Activated T-cell treated with anti-CD3 and anti-CD28 coated beads, Interleukin-2, amount 50 U/mL, for 1 hour (primary cell): ENCODE measurements at regions not wholly inside any gene's neighbourhood (a gene's known extent, or its start where the extent isn't known, plus 50 kb on each side); places are given as distances from the start of the nearest gene placed in this dataset.

Experiments used
- DNase-seq: peaks from one replicate; pipeline ENCODE4 v3.0.0-alpha.2; 2020

DNA sequence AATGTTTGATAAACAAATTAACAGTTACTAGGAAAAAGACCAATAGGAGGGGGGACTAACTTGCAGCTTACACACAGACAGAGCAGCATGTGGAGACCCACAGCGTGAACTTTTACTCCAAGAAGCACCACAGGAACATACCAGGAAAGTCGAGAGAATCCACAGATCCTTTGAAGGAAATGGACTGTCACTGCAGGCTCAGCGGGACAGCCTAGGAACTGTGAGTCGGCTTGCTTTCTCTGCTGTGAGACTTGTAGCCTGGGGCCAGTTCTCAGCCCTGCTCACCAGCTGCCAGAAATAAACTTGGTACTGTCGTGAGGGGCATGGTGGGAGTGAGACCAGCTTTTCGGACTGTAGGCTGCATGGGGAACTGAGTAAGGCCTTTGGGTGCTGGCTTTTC, 1211.5 kb downstream of the PCDH17 start:
- no peak for DNase-seq

DNA sequence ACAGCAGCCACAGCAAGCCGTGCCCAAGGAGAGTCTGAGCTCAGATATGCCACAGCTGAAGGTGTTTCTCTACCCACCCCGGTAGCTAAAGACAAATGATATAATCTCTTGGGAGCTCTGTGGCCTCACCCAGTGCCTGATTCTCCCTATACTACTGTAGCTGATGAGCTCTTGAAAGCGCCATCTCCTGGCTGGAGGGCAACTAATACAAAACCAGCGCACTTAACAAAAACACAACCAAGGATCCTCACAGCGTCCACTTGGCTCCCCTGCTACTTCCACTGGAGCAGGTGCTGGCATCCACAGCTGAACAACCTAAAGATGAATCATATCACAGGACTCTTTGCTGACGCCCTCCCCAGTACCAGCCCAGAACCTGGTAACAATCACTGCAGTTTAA, 1212.0 kb downstream of the PCDH17 start:
- DNase-seq = no peak

DNA sequence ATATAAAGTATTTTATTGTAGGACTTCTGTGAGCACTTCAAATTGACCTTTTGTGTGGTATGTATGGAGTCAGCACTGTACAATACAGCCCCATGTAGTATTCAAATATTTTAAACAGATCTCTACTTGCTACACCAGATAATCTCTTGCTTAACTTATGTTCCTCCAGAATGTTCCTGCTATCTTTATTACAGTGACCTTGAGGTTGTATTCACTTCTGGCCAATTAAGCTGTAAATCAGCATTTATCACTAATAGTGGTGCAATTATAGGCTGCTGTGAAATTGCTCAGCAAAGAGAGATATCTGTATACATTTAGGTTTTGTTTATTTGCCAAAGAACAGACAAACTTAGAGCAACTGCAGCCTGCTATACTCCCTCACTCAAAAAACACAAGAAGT, 1218.6 kb downstream of the PCDH17 start:
- no peak for DNase-seq

DNA sequence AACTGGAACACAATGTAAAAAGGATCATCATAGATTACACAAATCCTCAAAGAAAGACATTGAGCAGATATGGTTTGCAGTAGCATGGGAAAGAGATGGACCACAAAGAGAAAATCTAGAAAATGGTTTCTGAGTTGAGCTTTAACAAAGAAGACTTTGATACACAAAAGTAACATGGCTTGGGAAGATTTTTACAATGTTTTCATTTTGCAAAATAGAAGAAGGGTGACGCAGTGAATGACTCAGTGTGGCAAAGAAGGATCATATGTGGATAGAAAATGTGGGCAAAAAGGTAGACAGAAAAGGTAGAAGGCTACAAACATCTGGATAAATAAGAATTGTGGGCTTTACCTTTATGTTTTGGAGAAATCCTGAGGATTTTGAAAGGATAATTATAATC, 1220.5 kb downstream of the PCDH17 start:
- no peak for DNase-seq

DNA sequence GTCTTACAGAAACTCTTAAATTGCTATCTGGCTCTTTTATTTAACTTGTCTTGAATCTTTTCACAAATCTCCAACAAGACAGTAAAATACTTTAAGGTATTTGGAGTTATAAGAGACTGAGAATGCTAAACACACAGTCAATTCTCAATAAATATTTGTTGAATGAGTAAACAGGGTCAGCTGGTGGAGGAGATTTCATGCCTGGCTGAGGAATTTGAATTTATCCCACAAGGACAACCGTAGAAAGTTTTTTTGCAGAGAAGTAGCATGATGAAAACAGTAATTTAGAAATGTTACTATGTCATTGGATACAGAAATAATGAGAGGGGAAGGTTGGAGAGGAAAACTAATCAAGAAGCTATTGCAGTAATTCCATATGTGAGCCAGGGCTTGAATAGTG, 1223.7 kb downstream of the PCDH17 start:
- DNase-seq = no peak

DNA sequence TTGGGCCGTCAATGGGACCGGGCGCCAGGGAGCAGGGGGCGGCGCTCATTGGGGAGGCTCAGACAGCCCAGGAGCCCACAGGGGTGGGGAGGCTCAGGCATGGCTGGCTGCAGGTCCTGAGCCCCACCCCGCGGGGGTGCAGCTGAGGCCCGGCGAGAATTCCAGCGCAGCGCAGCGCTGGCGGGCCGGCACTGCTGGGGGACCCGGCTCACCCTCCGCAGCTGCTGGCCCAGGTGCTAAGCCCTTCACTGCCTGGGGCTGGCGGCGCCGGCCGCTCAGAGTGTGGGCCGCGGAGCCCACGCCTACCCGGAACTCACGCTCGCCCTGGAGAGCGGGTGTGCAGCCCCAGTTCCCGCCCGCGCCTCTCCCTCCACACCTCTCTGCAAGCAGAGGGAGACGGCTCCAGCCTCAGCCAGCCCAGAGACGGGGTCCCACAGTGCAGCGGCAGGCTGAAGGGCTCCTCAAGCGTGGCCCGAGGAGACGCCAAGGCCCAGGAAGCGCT, 1227.4 kb downstream of the PCDH17 start:
- DNase-seq = no peak

DNA sequence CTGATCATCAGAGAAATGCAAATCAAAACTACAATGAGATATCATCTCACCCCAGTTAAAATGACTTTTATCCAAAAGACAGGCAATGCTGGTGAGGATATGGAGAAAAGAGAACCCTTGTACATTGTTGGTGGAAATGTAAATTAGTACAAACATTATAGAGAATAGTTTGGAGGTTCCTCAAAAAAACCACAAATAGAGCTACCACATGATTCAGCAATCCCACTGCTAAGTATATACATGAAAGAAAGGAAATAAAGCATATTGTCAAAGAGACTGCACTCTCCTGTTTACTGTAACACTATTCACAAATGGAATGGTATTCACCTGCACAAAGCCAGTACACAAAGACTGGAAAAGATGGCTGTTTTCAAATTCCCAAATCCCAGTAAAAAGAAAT, 1233.7 kb downstream of the PCDH17 start:
- no peak for DNase-seq

DNA sequence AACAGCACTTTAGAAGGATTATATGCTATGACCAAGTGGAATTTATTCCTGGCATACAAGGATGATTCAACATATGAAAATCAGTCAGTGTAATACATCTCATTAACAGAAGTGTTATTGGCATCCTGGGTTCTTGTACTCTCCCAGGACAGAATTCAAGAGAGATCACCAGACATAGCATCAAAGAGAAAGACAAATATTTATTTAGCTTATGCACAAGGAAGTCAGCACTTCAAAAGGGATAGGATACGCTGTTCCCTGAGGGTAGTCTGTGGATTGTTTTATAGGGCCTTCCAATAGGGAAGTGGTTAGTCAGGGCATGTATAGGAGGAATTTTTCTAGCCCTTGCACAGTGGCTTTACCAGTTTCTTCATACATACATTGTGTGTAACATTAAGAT, 1238.0 kb downstream of the PCDH17 start:
- DNase-seq = no peak

DNA sequence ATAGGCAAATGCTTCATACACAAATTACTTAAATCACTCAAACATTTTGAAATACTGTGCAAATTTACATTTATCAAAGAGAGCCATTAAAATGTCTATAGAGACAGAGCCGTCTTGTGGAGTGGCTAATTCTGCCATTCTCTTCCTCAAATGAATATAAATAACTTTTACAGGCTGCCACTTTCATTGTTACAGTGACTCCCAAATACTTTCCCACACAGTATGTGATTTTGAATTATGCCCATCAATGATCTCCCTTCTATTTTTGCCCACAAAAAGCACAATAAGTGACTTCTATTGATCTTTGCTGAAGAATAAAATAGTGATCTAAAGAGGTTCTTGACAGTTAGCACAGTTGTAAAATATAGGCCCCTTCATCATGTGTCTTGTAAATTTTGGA, 1244.9 kb downstream of the PCDH17 start:
- no peak for DNase-seq

DNA sequence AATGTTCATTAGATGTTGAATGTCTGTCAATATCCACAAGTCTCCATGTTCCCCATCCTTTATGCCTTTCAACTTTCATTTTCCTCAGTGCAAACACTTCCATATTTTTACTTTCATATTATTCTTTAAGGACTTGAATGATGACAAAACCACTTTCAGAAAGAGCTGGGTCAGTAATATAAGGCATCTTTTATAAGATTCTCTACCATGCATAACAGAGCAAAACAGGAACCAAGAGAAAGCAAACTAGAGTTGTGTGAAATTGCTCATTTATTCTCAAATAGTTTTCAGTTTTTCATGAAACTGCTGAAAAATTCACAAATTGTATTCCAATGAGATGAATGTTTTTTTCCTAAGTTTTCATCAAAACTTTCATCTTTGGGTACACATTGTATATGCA, 1247.6 kb downstream of the PCDH17 start:
- DNase-seq = no peak

DNA sequence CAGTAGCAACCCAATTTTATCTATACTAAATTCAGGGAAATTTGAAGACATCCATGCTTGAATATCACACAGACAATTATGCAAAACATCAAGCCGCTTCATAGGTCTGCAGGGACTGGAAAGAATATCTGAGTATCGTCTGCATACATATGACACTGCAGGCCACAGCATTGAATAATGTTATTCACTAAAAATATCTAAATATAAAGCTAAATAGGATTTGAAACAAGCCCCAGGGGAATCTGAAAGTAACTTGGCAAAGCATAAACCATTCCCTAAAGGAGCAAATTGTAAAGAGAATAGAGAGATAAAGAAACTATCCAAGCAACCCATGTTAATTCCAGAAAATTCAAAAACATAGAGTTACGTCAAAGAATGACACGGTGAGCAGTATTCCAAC, 1251.0 kb downstream of the PCDH17 start:
- no peak for DNase-seq

DNA sequence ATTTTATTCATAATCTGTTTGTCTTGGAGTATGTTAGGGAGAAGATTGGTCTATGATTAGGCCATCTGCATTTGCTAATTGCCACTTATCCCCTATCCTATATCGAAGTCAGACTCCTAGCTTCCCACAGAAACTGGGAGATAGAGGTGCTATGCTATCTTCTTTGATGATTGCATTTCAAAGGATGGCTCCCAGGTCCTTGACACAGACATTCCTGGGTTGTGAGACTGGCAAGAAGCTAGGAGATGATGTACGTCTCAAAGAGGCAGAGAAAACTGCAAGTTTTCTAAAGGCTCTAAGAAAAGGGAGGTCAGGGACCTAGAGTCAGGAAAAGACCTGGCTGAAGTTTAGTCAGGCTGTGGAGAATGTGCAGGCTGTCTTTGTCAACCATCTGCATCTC, 1251.9 kb downstream of the PCDH17 start:
- DNase-seq = no peak

DNA sequence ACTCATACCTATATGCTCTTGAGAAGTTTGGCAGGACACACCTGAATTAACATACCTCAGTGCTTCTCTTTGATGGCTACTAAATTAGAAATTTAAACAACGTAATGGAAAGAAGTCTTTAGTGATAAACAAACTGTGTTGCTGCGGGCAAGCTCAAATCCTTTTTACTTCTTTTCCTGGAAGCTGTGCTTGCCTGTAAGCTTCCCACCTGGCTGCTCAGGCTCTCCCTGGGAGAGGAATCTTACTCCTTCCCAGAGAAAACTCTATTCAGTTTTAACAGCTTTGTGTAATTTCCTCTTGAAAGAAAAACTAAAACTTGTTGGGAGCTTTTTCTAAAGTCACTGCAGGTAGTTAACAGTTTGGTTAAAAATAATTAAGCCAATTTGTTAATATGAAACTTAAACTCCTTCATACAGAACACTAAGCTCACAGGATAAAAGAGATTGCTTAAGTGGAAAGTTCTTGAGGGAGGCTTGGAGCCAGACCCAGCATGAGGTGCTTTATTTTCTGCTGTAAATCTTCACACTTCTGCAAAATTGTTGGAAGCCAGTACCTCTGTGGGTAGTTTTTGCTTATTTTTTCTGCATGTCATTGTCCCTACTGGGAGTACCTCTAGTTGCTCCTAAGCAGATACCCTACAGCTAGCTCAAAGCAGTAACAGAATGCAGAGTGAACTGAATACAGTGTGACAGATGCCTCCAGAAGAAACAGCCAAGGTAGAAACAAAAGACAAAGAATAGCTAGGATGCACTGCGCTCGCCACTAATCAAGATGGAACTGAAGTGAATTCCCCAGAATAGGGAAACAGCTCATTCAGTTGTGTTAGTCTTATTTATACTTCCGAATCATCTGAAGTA, 1253.0 kb downstream of the PCDH17 start:
- no peak for DNase-seq

DNA sequence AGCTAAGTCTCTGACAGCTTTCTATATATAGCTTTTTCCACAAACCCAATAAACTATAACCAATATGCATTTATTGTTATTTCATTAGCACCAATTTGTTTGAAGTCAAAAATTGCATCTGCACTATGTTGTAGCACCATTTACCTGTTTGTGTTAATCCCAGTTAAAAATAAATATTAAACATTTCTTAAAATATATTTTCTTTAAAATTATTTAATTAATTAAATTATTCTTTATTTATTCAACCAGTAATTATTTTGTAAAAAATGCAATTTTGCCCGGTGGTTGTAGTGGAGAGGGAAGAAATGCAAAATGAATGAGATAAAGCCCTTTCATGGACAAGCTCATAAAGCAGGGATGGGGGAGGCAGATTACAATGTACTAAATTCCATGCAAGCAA, 1257.9 kb downstream of the PCDH17 start:
- no peak for DNase-seq

DNA sequence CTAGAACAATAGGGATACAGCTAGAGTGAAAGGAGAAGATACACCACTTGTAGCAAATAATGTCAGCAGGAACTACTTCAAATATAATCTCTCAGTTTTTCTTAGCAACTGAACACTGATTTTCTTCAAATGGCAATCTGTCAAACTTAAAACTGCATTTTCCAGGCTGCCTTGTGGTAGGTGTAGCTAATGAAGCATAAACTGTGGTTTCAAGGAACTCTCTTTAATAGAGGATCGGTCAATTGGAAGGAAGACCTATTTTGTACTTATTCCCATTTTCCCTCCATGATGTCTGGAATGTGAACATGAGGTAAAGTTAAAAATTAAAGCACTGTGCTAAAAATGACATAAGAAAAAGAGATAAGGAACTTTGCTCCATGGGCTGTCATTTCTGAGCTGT, 1261.9 kb downstream of the PCDH17 start:
- DNase-seq = no peak

DNA sequence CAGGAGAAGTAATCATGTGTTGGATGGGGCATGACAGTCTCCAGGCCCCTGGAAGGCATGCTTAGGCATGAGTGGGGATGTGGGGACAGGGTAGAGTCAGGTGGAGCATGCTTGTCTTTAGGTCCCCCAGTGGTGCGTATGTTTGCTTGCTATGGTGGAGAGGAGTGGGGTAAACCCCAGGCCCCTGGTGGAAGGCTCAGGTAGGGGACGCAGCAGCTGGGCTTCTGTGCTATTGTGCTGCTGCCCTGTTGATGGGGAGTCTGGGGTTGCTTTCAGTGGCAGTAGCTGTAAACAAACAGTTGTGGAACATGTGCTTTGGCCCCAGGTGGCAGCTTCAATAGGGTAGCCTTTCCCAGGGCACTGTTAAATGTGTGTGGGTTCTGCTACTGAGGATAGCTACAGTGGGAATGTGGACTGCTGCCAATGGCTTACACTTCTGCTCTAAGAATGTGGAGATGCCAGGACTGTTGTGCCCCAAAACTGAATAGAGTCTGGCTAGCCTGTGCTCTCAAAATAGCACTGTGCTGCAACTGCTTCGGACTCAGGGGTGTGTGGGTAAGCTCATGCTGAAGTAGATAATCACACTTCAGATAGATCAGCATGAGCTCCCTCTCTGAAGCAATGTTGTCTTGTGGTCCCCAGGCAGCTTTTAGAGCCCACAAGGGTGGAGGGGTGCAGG, 1257.3 kb downstream of the DIAPH3 start:
- DNase-seq = no peak

DNA sequence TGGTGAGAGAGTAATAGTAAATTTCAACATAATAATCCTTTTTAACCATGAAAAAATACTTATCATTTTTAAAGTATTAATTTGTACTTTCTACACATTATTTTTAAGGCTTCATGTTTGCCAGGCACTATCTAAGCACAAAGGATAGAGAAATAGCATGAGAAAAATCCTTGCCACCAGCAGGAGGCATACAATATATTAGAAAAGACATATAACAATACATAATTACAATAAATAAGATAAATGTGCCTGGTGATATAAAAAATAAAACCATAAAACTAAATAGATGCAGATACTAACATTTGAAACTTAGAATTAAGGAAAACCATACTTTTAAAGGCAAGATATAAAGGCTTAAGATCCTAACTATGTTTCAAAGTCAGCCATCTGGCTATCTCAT, 1256.4 kb downstream of the DIAPH3 start:
- no peak for DNase-seq

DNA sequence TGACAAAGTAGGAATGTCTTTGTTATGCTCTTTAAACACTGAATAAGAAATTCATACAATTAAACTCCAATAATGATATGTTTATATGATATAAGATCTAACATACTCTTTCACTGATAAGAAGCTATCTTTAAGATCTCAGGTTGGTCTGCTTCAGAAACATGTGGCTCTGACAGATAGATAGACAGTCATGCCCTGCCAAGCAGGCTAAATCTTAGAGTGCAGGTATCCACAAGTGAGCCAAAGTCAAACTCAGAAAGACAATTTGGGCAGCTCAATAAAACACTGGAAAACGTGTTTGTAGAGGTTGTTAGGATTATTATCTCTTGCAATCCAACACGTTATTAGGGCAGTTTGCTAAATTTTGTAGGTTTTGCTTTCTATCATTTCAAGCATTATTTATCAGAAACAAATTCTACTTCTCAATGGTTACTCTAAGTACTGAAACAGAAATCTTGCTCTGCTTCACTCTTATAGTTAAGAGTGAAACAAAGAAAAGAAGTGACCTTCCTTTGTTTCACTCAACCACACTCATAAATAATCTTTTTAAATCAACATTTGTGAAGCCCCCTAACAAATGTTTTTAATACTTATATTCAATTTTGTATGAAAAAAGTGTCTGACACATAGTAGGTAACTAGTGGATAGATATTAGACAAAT, 1255.6 kb downstream of the DIAPH3 start:
- DNase-seq = no peak

DNA sequence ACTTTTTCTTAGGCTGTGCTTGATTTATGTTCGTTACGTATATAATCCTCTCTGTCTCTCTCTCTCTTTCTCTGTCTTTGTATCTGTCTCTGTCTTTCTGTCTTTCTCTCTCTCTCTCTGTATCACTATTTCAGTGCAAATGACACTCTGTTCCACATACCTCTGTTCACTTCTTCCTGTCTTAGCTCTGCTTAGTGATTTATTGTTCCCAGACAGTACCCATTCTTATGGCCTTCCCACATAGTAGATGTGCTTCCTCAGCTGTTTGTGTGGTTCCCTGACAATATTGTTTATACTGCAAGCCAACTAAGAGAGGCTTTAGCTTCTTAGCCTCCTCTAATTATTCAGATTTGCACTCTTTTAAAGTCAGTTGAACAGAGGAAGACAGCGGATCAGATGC, 1244.2 kb downstream of the DIAPH3 start:
- DNase-seq = no peak

DNA sequence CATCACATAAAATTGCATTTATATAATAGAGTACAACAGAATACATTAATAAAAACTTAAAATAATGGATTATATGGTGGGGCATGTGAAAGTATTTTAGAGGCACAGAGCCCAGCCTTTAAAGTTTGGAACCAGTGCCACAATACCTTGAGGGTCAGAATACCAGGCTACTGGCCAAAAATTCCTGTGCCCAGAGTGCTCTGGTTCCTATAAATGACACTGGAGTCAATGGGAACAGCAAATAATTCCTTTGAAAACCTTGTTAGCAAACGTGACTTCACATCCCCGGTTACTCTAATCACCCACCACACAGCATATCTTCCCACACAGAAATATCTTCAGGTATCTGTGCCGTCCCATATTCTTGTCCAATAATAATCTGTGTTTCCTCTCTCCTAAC, 1242.6 kb downstream of the DIAPH3 start:
- DNase-seq = no peak

DNA sequence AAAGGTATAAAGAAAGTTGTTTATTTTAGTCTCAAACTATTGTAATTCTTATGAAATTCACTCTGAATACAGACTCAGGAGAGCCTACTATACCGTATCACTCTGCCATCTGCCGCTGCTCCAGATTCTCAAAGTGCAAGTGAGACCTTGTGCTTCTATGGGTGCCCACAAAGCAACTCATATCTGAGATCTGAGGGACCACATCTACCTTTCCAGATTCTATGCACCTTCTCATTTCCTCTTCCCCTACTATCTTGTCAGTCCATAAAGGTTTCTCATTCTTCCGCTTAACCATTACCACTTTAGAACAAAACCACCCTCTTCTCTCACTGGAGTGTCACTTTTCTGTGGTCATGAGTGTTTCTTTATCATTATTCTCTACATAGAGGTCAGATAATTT, 1236.9 kb downstream of the DIAPH3 start:
- DNase-seq = no peak

DNA sequence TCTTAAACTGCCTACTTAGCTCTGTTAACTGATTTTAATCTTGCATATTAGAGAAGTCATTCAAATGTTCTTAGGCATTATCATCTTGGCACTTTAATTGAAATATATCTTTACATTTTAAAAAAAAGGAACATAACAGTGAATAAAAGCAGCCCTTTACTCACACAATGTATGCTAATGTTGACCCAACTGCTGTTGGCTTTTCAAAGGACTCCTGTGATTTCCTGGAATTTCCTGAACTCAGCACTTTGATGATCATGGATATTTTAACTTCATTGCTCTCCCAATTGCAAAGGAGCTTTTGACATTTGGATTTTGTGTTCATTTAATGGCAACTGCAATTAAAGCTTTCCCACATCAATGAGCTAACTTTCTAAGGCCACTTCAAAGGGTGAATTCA, 1230.3 kb downstream of the DIAPH3 start:
- no peak for DNase-seq

DNA sequence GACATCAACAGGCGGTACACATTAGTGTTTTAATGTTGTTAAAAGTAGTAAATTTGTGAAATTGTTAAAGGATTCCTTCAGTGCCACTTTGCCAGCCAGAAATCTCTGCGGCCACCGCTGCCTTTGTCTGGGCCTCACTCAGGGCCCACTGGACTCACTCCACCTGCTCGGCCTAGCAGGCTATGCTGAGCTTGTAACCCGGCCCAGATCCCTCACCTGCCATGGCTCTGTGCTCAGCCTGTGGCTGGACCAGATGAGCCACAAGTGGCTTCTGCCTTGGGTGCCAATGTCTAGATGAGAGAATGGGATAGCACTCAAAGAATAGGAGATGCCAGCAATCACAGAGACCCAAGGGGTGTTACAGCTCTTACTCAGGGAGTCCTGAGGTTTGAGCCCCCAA, 1228.0 kb downstream of the DIAPH3 start:
- DNase-seq = no peak

DNA sequence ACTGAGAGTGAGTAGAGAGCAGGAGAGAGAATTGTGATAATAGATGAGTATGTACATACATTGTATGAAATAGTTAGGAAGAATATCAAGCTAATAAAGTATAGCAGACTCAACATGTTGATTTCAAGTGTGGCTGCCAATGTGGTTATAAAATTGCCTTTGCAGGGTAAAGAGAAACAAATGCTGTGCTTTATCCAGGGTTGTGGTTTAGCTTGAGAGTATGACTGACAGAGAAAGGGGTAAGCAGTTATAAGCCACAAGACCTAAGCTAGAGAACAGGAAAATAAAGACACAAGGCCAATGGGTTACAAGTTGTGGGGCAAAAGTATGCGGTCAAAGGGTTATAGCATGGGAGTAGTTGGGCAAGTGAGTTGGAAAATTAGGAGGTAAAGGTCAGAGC, 1217.5 kb downstream of the DIAPH3 start:
- DNase-seq = no peak
